Heart left ventricle (tissue), 13 donors: ENCODE measurements at regions not wholly inside any gene's neighbourhood (a gene's known extent, or its start where the extent isn't known, plus 50 kb on each side); places are given as distances from the start of the nearest gene placed in this dataset.

Experiments
- CTCF ChIP-seq, 12 donors: fragments of 200-600 bp; sonication (generic) in 4 of 12; IDR thresholded peaks; one replicate each; pipeline versions ENCODE4 v1.5.0 to v1.8.0; 2018 to 2022; ENCODE audit warnings: antibody characterized with exemption in 12 of 12, mild to moderate bottlenecking in 5 of 12
- POLR2A ChIP-seq, 2 donors: fragments of 450-650 bp; IDR thresholded peaks; one replicate each; pipeline ENCODE4 v1.6.1; 2017; ENCODE audit warnings: antibody characterized with exemption in 2 of 2, mild to moderate bottlenecking in 2 of 2, moderate library complexity in 2 of 2
- donor health status: ischemic (EF 13 %, LVEDD 7.1; RV severe dilation, severe dysfunction).
- donor health status: DM: no; HTN: yes; CAD: no.
- donor health status: DM: no; HTN: no; CAD: no.
- donor health status: ischemic (EF 25% LVEDD 6.9; RV normal size, moderate dysfunction).
- donor health status: ischemic (EF 25% LVEDD 5.7; RV mildly dilated, moderate dysfunction).
- donor health status: ischemic (EF 35%, LVEDD 5.7; RV mildly dilated, moderate dysfunction).
- donor health status: nonischemic (EF 11% LVEDD 7.7; RV severe dilation, severe dysfunction).
- donor health status: DM: yes; HTN: yes; CAD: no.
- donor health status: PGD.
- donor health status: ischemic (EF 29% LVEDD 5.4; RV normal size, mild dysfunction).
- donor health status: nonischemic (EF 23%, LVEDD 6.1; RV moderate dilation, normal function).

GRCh38 chr3:88369337-88369736 lies 219.6 kb downstream of the C3orf38 start:
- TF ChIP-seq CTCF (IDR thresholded peaks at IDR 0.05) (no peak), POLR2A (IDR thresholded peaks at IDR 0.05) (no peak)
